Fibroblast of lung (primary cell): ENCODE measurements at regions not wholly inside any gene's neighbourhood (a gene's known extent, or its start where the extent isn't known, plus 50 kb on each side); places are given as distances from the start of the nearest gene placed in this dataset.

Source experiments
- CTCF ChIP-seq, 2 donors: IDR thresholded peaks in 1 of 2; conservative IDR thresholded peaks in 1 of 2; 1 replicate in 1 of 2; 2 replicates in 1 of 2; pipeline ENCODE4 v1.5.1; 2011 to 2012; ENCODE audit warnings: low read length in 2 of 2, control low read depth in 1 of 2, inconsistent platforms in 1 of 2, low read depth in 1 of 2, mild to moderate bottlenecking in 1 of 2
- EZH2 ChIP-seq: IDR thresholded peaks from 2 replicates; pipeline ENCODE4 v1.5.1; 2012; ENCODE audit warnings: low read length, control low read depth, mild to moderate bottlenecking; ENCODE audit errors: missing control alignments

GRCh38 chr14:85236296-85236695, 293.6 kb upstream of the FLRT2 start:
- TF ChIP-seq CTCF (conservative IDR thresholded peaks at IDR 0.05 in 1 of 2, IDR thresholded peaks at IDR 0.05 in 1 of 2; ENCODE audit: low read depth in 1 of 2, low read length in 2 of 2) = no peak
- TF ChIP-seq EZH2 = no peak
